ENCODE measurements at regions not wholly inside any gene's neighbourhood (a gene's known extent, or its start where the extent isn't known, plus 50 kb on each side); places are given as distances from the start of the nearest gene placed in this dataset.

- ChIA-PET POLR2A (no interaction called here), CTCF (no interaction called here)
- no peak overlapping the region for H3K27ac Mint-ChIP-seq
- ATAC-seq (no peak), DNase-seq (no peak)
- TF ChIP-seq CTCF (IDR thresholded peaks at IDR 0.05), result no peak
- no peaks in the 10 kb centered on the region for H3K36me3 Mint-ChIP-seq (ENCODE audit: low read depth)
- intact Hi-C loops (cut with micrococcal nuclease), result no loop called here
- peaks cover 7% of the 10 kb centered on the region for H3K9me3 Mint-ChIP-seq
- no peaks in the 10 kb centered on the region for H3K4me1 Mint-ChIP-seq (ENCODE audit: low read depth)
- no peak overlapping the region for H3K4me3 Mint-ChIP-seq
- no peaks in the 10 kb centered on the region for H3K27me3 Mint-ChIP-seq
Measured at GRCh38 chrX:43255596-43255995, 400.5 kb upstream of the MAOA start.

- no peak for TF ChIP-seq CTCF (IDR thresholded peaks at IDR 0.05)
- no peaks in the 10 kb centered on the region for H3K4me1 Mint-ChIP-seq (ENCODE audit: low read depth)
- DNase-seq (no peak), ATAC-seq (no peak)
- no peaks in the 10 kb centered on the region for H3K36me3 Mint-ChIP-seq (ENCODE audit: low read depth)
- no peak overlapping the region for H3K27ac Mint-ChIP-seq
- ChIA-PET POLR2A (no interaction called here), CTCF (no interaction called here)
- intact Hi-C loops (cut with micrococcal nuclease), result no loop called here
- no peaks in the 10 kb centered on the region for H3K27me3 Mint-ChIP-seq
- no peak overlapping the region for H3K4me3 Mint-ChIP-seq
- H3K9me3 Mint-ChIP-seq, result no peaks in the 10 kb centered on the region
Measured at GRCh38 chrX:43266487-43266886, 389.6 kb upstream of the MAOA start.

- no peaks in the 10 kb centered on the region for H3K9me3 Mint-ChIP-seq
- intact Hi-C loops (cut with micrococcal nuclease), result no loop called here
- no peaks in the 10 kb centered on the region for H3K27me3 Mint-ChIP-seq
- no peak overlapping the region for H3K4me3 Mint-ChIP-seq
- H3K36me3 Mint-ChIP-seq (ENCODE audit: low read depth), result no peaks in the 10 kb centered on the region
- H3K27ac Mint-ChIP-seq, result no peak overlapping the region
- H3K4me1 Mint-ChIP-seq (ENCODE audit: low read depth), result no peaks in the 10 kb centered on the region
- no peak for ATAC-seq
- ChIA-PET CTCF (no interaction called here), POLR2A (no interaction called here)
- DNase-seq, result no peak
- TF ChIP-seq CTCF (IDR thresholded peaks at IDR 0.05), result no peak
Measured at GRCh38 chrX:43267652-43268051, 388.4 kb upstream of the MAOA start.

- no peak for DNase-seq
- H3K27ac Mint-ChIP-seq, result no peak overlapping the region
- CTCF ChIA-PET, result no interaction called here
- no peaks in the 10 kb centered on the region for H3K36me3 Mint-ChIP-seq (ENCODE audit: low read depth)
- POLR2A ChIA-PET, result no interaction called here
- no peaks in the 10 kb centered on the region for H3K4me1 Mint-ChIP-seq (ENCODE audit: low read depth)
- no peak overlapping the region for H3K4me3 Mint-ChIP-seq
- intact Hi-C loops (cut with micrococcal nuclease), result no loop called here
- no peak for ATAC-seq
- no peak for TF ChIP-seq CTCF (IDR thresholded peaks at IDR 0.05)
- H3K27me3 Mint-ChIP-seq, result no peaks in the 10 kb centered on the region
- no peaks in the 10 kb centered on the region for H3K9me3 Mint-ChIP-seq
Measured at GRCh38 chrX:43269201-43269600, 386.9 kb upstream of the MAOA start.

- ChIA-PET CTCF (no interaction called here), POLR2A (no interaction called here)
- Mint-ChIP-seq H3K4me1 (ENCODE audit: low read depth) (no peaks in the 10 kb centered on the region), H3K36me3 (ENCODE audit: low read depth) (no peaks in the 10 kb centered on the region), H3K9me3 (peaks cover 7% of the 10 kb centered on the region), H3K27me3 (no peaks in the 10 kb centered on the region), H3K4me3 (no peak overlapping the region), H3K27ac (no peak overlapping the region)
- TF ChIP-seq CTCF (IDR thresholded peaks at IDR 0.05), result no peak
- no peak for DNase-seq
- ATAC-seq, result no peak
- intact Hi-C loops (cut with micrococcal nuclease), result no loop called here
Measured at GRCh38 chrX:43277879-43278278, 378.2 kb upstream of the MAOA start.

Measured in activated CD8-positive, alpha-beta T cell treated with anti-CD3 and anti-CD28 coated beads for 36 hours (primary cell).